K562 (cell line): ENCODE measurements at regions not wholly inside any gene's neighbourhood (a gene's known extent, or its start where the extent isn't known, plus 50 kb on each side); places are given as distances from the start of the nearest gene placed in this dataset.

Experiments used
- ADNP ChIP-seq: fragments of 200-800 bp; sonication (Bioruptor generic); IDR thresholded peaks from 2 replicates; pipeline ENCODE4 v1.6.1; 2016; ENCODE audit warnings: missing genetic modification characterization, missing compliant biosample characterization
- DIDO1 ChIP-seq: fragments of 450-650 bp; IDR thresholded peaks from 2 replicates; pipeline ENCODE4 v1.6.1; 2016; ENCODE audit warnings: low read depth, missing biosample characterization, missing genetic modification characterization
- HSF4 ChIP-seq: fragments of 250-450 bp; sonication (Bioruptor Pico); IDR thresholded peaks from 2 replicates; pipeline ENCODE4 v2.1.2; 2022; ENCODE audit warnings: mild to moderate bottlenecking, moderate library complexity, borderline replicate concordance
- NKRF ChIP-seq: fragments of 450-650 bp; IDR thresholded peaks from 2 replicates; pipeline ENCODE4 v1.6.1; 2016; ENCODE audit warnings: borderline replicate concordance
- ZNF217 ChIP-seq: sonication (generic); formaldehyde crosslinking; IDR thresholded peaks from 2 replicates; pipeline ENCODE4 v1.8.0; 2022; ENCODE audit warnings: mild to moderate bottlenecking, missing genetic modification reagents
- TF ChIP-seq, protein P1 (sequence below): fragments of 150-350 bp; IDR thresholded peaks from 2 replicates; pipeline ENCODE4 v1.6.1; 2014; ENCODE audit warnings: low read depth, mild to moderate bottlenecking, low read length, borderline replicate concordance
- TF ChIP-seq, protein P2 (sequence below): sonication (generic); formaldehyde crosslinking; IDR thresholded peaks from 2 replicates; pipeline ENCODE4 v1.8.1; 2023; ENCODE audit warnings: mild to moderate bottlenecking, missing genetic modification reagents
- TF ChIP-seq, protein P3 (sequence below): sonication (generic); formaldehyde crosslinking; IDR thresholded peaks from 2 replicates; pipeline ENCODE4 v1.4.0; 2020; ENCODE audit warnings: mild to moderate bottlenecking, missing genetic modification reagents

DNA sequence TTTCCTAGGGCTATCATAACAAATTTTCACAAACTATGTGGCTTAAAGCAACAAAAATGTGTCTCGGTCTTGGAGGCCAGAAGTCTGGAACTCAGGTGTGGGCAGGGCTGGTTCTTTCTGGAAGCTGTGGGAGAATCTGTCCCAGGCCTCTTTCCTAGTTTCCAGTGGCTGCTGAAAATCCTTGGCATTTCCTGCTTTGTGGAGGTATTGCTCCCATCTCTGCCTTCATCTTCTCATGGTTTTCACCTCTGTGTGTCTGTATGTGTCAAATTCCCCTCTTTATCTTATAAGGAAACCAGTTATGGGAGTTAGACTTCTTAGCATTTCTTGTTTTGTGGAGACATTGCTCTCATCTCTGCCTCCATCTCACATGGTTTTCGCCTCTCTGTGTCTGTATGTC, 130.4 kb upstream of the PLET1 start (continued):
- TF ChIP-seq, protein P1, sequence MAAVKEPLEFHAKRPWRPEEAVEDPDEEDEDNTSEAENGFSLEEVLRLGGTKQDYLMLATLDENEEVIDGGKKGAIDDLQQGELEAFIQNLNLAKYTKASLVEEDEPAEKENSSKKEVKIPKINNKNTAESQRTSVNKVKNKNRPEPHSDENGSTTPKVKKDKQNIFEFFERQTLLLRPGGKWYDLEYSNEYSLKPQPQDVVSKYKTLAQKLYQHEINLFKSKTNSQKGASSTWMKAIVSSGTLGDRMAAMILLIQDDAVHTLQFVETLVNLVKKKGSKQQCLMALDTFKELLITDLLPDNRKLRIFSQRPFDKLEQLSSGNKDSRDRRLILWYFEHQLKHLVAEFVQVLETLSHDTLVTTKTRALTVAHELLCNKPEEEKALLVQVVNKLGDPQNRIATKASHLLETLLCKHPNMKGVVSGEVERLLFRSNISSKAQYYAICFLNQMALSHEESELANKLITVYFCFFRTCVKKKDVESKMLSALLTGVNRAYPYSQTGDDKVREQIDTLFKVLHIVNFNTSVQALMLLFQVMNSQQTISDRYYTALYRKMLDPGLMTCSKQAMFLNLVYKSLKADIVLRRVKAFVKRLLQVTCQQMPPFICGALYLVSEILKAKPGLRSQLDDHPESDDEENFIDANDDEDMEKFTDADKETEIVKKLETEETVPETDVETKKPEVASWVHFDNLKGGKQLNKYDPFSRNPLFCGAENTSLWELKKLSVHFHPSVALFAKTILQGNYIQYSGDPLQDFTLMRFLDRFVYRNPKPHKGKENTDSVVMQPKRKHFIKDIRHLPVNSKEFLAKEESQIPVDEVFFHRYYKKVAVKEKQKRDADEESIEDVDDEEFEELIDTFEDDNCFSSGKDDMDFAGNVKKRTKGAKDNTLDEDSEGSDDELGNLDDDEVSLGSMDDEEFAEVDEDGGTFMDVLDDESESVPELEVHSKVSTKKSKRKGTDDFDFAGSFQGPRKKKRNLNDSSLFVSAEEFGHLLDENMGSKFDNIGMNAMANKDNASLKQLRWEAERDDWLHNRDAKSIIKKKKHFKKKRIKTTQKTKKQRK, result no peak
- no peak for TF ChIP-seq ZNF217
- TF ChIP-seq, protein P2, sequence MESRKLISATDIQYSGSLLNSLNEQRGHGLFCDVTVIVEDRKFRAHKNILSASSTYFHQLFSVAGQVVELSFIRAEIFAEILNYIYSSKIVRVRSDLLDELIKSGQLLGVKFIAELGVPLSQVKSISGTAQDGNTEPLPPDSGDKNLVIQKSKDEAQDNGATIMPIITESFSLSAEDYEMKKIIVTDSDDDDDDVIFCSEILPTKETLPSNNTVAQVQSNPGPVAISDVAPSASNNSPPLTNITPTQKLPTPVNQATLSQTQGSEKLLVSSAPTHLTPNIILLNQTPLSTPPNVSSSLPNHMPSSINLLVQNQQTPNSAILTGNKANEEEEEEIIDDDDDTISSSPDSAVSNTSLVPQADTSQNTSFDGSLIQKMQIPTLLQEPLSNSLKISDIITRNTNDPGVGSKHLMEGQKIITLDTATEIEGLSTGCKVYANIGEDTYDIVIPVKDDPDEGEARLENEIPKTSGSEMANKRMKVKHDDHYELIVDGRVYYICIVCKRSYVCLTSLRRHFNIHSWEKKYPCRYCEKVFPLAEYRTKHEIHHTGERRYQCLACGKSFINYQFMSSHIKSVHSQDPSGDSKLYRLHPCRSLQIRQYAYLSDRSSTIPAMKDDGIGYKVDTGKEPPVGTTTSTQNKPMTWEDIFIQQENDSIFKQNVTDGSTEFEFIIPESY, result no peak
- TF ChIP-seq NKRF, result no peak
- TF ChIP-seq HSF4 (CRISPR knock-in tag), result no peak
- TF ChIP-seq, protein P3, sequence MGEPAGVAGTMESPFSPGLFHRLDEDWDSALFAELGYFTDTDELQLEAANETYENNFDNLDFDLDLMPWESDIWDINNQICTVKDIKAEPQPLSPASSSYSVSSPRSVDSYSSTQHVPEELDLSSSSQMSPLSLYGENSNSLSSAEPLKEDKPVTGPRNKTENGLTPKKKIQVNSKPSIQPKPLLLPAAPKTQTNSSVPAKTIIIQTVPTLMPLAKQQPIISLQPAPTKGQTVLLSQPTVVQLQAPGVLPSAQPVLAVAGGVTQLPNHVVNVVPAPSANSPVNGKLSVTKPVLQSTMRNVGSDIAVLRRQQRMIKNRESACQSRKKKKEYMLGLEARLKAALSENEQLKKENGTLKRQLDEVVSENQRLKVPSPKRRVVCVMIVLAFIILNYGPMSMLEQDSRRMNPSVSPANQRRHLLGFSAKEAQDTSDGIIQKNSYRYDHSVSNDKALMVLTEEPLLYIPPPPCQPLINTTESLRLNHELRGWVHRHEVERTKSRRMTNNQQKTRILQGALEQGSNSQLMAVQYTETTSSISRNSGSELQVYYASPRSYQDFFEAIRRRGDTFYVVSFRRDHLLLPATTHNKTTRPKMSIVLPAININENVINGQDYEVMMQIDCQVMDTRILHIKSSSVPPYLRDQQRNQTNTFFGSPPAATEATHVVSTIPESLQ (CRISPR knock-in tag), result no peak
- TF ChIP-seq DIDO1 (tag), result no peak
- TF ChIP-seq ADNP, result no peak
